ENCODE measurements at regions not wholly inside any gene's neighbourhood (a gene's known extent, or its start where the extent isn't known, plus 50 kb on each side); places are given as distances from the start of the nearest gene placed in this dataset.

DNA sequence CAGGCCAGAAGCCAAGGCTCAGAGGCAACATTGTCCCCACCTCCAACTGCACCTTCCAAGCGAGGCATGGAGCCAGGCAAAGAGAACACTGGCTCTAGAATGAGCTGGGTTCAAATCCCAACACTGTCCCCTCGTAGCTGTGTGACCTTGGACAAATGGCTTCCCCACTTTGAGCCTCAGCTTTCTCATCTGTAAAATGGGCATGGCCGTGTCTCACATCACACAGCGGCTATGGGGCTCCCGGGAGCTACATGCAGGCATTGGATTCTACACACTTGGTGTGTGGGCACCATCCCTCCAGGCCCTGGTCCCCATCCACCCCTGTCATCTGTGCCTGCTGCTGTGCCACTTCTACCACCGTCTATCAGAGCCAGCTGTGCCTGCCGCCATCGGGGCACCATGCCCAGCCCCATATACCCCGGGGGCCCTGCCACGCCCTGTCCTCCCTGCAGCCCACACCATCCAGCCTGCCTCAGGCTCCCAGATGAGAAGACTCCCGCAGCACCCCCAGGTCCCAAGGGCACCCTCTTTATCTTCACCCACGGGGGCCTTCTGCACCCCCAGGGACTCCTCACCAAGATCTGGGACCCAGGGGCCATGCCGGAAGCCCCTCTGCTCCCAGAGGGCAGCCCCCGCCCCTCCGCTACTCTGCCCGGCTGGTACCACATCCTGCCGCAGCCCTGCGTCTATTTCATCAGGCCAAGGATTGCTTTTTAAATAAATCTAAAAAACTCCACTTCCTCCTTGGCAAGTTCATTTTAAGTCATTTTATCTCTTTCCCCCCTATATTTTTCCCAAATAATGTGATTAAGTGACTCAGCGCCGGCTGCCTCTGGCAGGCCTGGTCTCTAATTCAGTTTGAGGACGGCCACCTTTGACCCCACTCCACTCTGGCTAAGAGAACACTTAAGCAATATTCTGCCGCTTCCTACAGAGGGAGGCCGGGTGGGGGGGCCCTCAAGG, 107.8 kb upstream of the TARDBP start:
- H3K27me3 Mint-ChIP-seq = no peaks in the 10 kb centered on the region
- peak; percentile 70 for ATAC-seq
- H3K36me3 Mint-ChIP-seq (ENCODE audit: low read depth) = no peaks in the 10 kb centered on the region
- POLR2A ChIA-PET = interaction anchor here (0.8 to 1.1 kb wide), 2 partner anchors 39 to 63 kb away, joined by 3 to 4 read pairs; no protein-coding TSS in a partner anchor
- no peaks in the 10 kb centered on the region for H3K9me3 Mint-ChIP-seq
- CTCF ChIA-PET = interaction anchor here (1.1 to 1.8 kb wide), 4 partner anchors 37 to 397 kb away, joined by 3 to 7 read pairs (median 4); no protein-coding TSS in a partner anchor
- intact Hi-C loops (cut with micrococcal nuclease) = no loop called here
- H3K4me3 Mint-ChIP-seq = peak overlapping the region; percentile 30
- H3K27ac Mint-ChIP-seq = peak overlapping the region; percentile 80
- peaks cover 33% of the 10 kb centered on the region for H3K4me1 Mint-ChIP-seq (ENCODE audit: low read depth)
- TF ChIP-seq, protein P1, sequence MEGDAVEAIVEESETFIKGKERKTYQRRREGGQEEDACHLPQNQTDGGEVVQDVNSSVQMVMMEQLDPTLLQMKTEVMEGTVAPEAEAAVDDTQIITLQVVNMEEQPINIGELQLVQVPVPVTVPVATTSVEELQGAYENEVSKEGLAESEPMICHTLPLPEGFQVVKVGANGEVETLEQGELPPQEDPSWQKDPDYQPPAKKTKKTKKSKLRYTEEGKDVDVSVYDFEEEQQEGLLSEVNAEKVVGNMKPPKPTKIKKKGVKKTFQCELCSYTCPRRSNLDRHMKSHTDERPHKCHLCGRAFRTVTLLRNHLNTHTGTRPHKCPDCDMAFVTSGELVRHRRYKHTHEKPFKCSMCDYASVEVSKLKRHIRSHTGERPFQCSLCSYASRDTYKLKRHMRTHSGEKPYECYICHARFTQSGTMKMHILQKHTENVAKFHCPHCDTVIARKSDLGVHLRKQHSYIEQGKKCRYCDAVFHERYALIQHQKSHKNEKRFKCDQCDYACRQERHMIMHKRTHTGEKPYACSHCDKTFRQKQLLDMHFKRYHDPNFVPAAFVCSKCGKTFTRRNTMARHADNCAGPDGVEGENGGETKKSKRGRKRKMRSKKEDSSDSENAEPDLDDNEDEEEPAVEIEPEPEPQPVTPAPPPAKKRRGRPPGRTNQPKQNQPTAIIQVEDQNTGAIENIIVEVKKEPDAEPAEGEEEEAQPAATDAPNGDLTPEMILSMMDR (IDR thresholded peaks at IDR 0.05) = no peak
- peak; percentile 70 for DNase-seq

DNA sequence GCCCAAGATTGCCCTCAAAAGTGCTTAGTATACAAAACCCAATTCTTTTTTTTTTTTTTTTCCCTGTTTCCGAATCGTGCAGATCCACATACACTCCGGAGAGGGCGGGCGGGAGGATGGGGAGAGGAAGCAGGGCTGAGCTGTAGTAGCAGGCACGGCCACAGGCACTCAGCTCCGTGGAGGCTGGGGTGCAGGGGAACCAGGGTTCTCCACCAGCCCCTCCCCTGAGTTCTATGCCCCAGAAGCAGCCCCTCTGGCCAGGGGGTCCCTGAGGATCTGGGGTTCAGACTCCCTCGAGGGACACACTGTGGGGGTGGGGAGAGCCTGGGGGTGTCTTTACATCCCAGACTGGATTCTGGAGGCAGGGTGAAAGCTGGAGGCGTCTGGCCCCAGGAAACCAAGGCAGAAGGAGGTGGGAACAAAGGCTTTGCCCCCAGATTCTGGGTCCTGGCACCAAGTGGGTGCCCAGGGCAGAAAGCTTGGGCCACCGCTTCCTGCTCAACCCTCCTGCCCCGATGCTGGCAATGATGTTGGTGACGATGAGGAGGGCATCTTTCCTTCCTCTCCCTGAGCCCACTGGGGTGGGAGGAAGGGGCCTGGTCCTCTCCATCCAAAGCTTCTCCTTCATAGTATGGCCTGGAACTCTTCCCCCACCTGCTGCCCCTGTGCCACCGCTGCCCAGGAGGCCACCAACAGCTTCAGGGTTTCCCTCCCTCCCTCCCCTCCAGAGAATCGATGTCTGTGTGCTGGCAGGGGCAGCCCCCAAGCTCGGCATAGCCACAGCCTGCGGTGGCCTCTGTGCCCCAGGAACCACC, 106.4 kb upstream of the TARDBP start:
- Mint-ChIP-seq H3K4me3 (no peak overlapping the region), H3K36me3 (ENCODE audit: low read depth) (no peaks in the 10 kb centered on the region), H3K27ac (no peak overlapping the region), H3K27me3 (no peaks in the 10 kb centered on the region), H3K9me3 (no peaks in the 10 kb centered on the region), H3K4me1 (ENCODE audit: low read depth) (peaks cover 33% of the 10 kb centered on the region)
- ChIA-PET CTCF (interaction anchor here (0.9 to 1.4 kb wide), 3 partner anchors 34 to 215 kb away, joined by 3 to 5 read pairs (median 3); no protein-coding TSS in a partner anchor), POLR2A (interaction anchor here (0.8 to 1.1 kb wide), 3 partner anchors 12 to 126 kb away, joined by 3 to 4 read pairs (median 3); no protein-coding TSS in a partner anchor)
- ATAC-seq (no peak), DNase-seq (peak; percentile 33)
- intact Hi-C loops (cut with micrococcal nuclease) = no loop called here
- TF ChIP-seq, protein P1 (IDR thresholded peaks at IDR 0.05) = no peak

DNA sequence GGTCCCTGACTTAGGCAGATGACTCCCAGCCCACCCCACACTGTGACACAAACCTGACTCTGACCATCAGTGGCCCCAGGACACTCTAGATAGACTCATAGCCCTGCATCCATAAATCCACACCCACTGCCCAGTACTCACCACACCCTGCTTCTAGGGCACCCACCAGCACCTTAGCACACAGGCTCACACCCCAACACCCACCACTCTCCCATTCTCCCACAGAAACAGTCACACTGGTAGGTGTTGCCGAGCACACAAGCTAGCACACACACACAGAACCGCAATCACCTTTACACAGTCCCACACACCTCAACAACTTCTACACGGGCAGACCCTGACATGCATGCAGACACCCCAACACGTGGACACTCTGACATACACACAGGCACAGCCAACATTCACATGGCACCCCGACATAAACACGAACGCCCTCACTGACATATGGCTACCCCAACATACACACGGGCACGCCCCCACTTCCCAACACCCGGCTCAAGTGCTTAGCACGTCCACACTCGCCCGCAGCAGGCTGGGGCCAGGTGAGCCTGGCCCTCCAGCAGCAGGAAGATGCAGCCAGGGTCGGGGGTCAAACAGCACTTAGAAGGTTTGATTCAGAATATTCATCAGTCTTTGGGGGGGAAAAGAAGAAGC, 105.5 kb upstream of the TARDBP start:
- POLR2A ChIA-PET = interaction anchor here (1.1 kb wide), 1 partner anchor 11 kb away, joined by 3 read pairs; no protein-coding TSS in a partner anchor

DNA sequence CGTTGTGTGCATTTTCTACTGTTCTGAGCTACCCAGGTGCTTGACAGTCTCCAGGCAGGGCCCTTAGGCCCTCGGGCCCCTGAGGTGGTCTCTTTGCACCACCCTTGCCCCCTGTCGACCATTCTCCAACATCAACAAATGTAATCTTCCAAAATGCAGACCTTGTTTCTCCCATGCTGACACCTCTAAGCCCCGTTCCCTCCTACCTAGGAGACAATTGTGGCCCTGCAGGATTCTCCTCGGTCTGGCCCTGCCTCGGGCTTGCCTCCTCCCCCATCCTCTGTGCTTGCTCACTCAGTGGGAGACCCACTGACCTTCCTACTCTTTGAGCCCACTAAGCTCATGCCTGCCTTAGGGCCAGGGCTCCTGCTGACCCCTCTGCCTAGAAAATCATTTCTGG, 104.2 kb upstream of the TARDBP start:
- no peaks in the 10 kb centered on the region for H3K27me3 Mint-ChIP-seq
- intact Hi-C loops (cut with micrococcal nuclease) = no loop called here
- TF ChIP-seq, protein P1 (IDR thresholded peaks at IDR 0.05) = no peak
- H3K4me3 Mint-ChIP-seq = no peak overlapping the region
- ATAC-seq (no peak), DNase-seq (no peak)
- H3K36me3 Mint-ChIP-seq (ENCODE audit: low read depth) = no peaks in the 10 kb centered on the region
- H3K9me3 Mint-ChIP-seq = no peaks in the 10 kb centered on the region
- H3K27ac Mint-ChIP-seq = no peak overlapping the region
- peaks cover 33% of the 10 kb centered on the region for H3K4me1 Mint-ChIP-seq (ENCODE audit: low read depth)
- CTCF ChIA-PET = interaction anchor here (3.1 to 3.3 kb wide), 2 partner anchors 11 to 414 kb away, joined by 11 to 16 read pairs; no protein-coding TSS in a partner anchor
- POLR2A ChIA-PET = no interaction called here

More for the DNA sequence above, 105.5 kb upstream of the TARDBP start:
- Mint-ChIP-seq H3K27me3 (no peaks in the 10 kb centered on the region), H3K4me1 (ENCODE audit: low read depth) (peaks cover 33% of the 10 kb centered on the region), H3K4me3 (no peak overlapping the region), H3K27ac (no peak overlapping the region), H3K36me3 (ENCODE audit: low read depth) (no peaks in the 10 kb centered on the region), H3K9me3 (no peaks in the 10 kb centered on the region)
- TF ChIP-seq, protein P1 (IDR thresholded peaks at IDR 0.05) = no peak
- DNase-seq (no peak), ATAC-seq (no peak)
- CTCF ChIA-PET = interaction anchor here (0.9 to 1.4 kb wide), 3 partner anchors 35 to 216 kb away, joined by 3 to 5 read pairs (median 3); no protein-coding TSS in a partner anchor
- intact Hi-C loops (cut with micrococcal nuclease) = no loop called here
